ENCODE measurements at regions not wholly inside any gene's neighbourhood (a gene's known extent, or its start where the extent isn't known, plus 50 kb on each side); places are given as distances from the start of the nearest gene placed in this dataset.

DNA sequence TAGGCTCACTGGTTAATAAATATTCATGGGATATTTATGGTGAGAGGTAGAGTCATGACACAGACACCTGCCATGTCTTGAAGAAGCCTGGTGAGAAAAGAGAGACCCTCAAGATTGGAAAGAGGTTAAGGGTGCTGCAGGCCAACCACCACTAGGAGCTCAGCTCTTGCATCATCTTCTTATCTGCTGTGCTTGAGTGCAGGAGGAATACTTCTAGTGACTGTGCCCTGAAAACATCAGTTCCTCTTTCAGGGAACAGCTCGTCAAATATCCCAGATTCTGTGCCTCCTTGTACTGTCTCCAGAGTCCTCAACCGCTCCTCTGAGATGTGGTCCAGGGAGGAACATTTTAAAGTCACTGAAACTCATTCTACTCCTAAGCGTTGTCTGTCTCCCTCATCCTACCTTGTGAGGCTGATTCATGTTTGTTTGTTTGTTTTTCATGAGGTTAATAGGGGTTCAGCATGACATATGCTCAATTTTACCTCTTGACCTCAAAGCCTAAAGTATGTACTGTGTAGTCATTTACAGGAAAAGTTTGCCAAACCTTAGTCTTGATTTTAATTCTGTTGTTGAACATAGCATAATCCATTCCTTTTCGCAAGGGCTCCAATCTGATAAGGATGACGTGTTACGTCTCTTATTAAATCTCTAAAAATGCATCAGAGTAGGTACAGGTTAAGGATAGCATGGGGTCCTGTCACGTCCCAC, 293.1 kb downstream of the C7orf25 start:
- H3K23ac ChIP-seq (ENCODE audit: insufficient read length) = no peak overlapping the region
- no peaks in the 10 kb centered on the region for H4K20me1 ChIP-seq (replicated peaks in 1 of 2; ENCODE audit: control insufficient read depth in 1 of 2, insufficient read depth in 2 of 2, low read length in 2 of 2)
- H4K5ac ChIP-seq (ENCODE audit: insufficient read length, low read depth, low read length) = no peak overlapping the region
- no peaks in the 10 kb centered on the region for H3K79me1 ChIP-seq (ENCODE audit: low read depth, low read length)
- TF ChIP-seq SP2 (IDR thresholded peaks at IDR 0.05; ENCODE audit: low read length) (no peak), CEBPB (IDR thresholded peaks at IDR 0.05; ENCODE audit: low read depth, low read length) (0 out of 2 replicates have a peak, but pooled peaks have one; percentile 29)
- peak overlapping the region; percentile 42 for H2AFZ ChIP-seq (ENCODE audit: low read length)
- H3K4me2 ChIP-seq (ENCODE audit: insufficient read depth in 1 of 2, low read depth in 2 of 2, low read length in 2 of 2) = no peak overlapping the region
- no peak overlapping the region for H2BK15ac ChIP-seq (ENCODE audit: low read length)
- no peak overlapping the region for H4K8ac ChIP-seq (ENCODE audit: extremely low read depth, insufficient read depth, low read length)
- no peak overlapping the region for H2BK12ac ChIP-seq (ENCODE audit: low read depth, low read length)
- WGBS, 2 experiments (ENCODE audit: extremely low coverage in 1 of 2, insufficient coverage in 1 of 2, insufficient read length in 1 of 2, insufficient replicate concordance in 2 of 2, low coverage in 1 of 2, low lambda C conversion rate in 2 of 2, missing lambda C conversion rate in 1 of 2) = 90% methylated on average over 7 of the region's 7 CpGs; no CpG with 5 or more reads in 1 of the 2 experiments
- H3K4ac ChIP-seq (replicated peaks; ENCODE audit: insufficient read length, low read depth, low read length) = no peak overlapping the region
- H3K56ac ChIP-seq (replicated peaks; ENCODE audit: insufficient read length, low read depth, low read length) = no peak overlapping the region
- H3K14ac ChIP-seq (ENCODE audit: insufficient read length) = no peak overlapping the region
- CTCF ChIA-PET (ENCODE audit: partially characterized antibody) = interaction anchor here (0.8 to 2.1 kb wide), 10 partner anchors 9 to 678 kb away, joined by 3 to 11 read pairs (median 4); no protein-coding TSS in a partner anchor
- no peak overlapping the region for H2AK5ac ChIP-seq (ENCODE audit: low read depth, low read length)
- no peak overlapping the region for H3K18ac ChIP-seq (ENCODE audit: extremely low read depth, low read length)
- no peak overlapping the region for H3K27ac ChIP-seq (ENCODE audit: low read depth, low read length)
- no peak overlapping the region for H3K9ac ChIP-seq (replicated peaks in 1 of 4; ENCODE audit: extremely low read depth in 1 of 4, low read depth in 3 of 4, low read length in 3 of 4)
- no peak overlapping the region for H4K91ac ChIP-seq (replicated peaks; ENCODE audit: insufficient read length, low read length)
- no peaks in the 10 kb centered on the region for H3K79me2 ChIP-seq (ENCODE audit: control insufficient read depth in 1 of 2, insufficient read depth in 2 of 2, low read length in 2 of 2)
- no peak overlapping the region for H2BK5ac ChIP-seq (ENCODE audit: low read depth, low read length)
- H3K27me3 ChIP-seq (replicated peaks in 1 of 4; ENCODE audit: control insufficient read depth in 3 of 4, extremely low read depth in 1 of 4, insufficient read depth in 3 of 4, low read length in 3 of 4) = no peaks in the 10 kb centered on the region
- no peaks in the 10 kb centered on the region for H3K23me2 ChIP-seq (ENCODE audit: low read depth, low read length)
- POLR2A ChIA-PET (ENCODE audit: partially characterized antibody) = no interaction called here
- no peaks in the 10 kb centered on the region for H3K36me3 ChIP-seq (ENCODE audit: control insufficient read depth in 2 of 4, insufficient read depth in 4 of 4, low read length in 3 of 4)
- H2BK20ac ChIP-seq (ENCODE audit: low read length) = no peak overlapping the region
- H2BK120ac ChIP-seq (replicated peaks; ENCODE audit: low read depth, low read length) = no peak overlapping the region
- no peak for FAIRE-seq
- H3K9me3 ChIP-seq (ENCODE audit: insufficient read depth in 2 of 2, low read depth in 1 of 2, low read length in 1 of 2) = no peaks in the 10 kb centered on the region
- no peak for DNase-seq (ENCODE audit: low read depth in 1 of 2, low spot score in 2 of 2)
- no peak overlapping the region for H3K4me3 ChIP-seq (ENCODE audit: extremely low read depth in 1 of 4, insufficient read depth in 2 of 4, low read depth in 3 of 4, low read length in 4 of 4)
- H3K4me1 ChIP-seq (replicated peaks in 1 of 4; ENCODE audit: control insufficient read depth in 3 of 4, insufficient read depth in 4 of 4, low read length in 3 of 4) = peaks cover 0 to 4% (median 2%) of the 10 kb centered on the region in 4 experiments; a peak in 2 of 7 replicates

Data from H1 (cell line).